Mesodermal cell (in vitro differentiated cells): ENCODE measurements at regions not wholly inside any gene's neighbourhood (a gene's known extent, or its start where the extent isn't known, plus 50 kb on each side); places are given as distances from the start of the nearest gene placed in this dataset.
"Not testable (repeated sequence)": the region's sequence is repeated elsewhere in the genome, so short reads cannot be mapped to it uniquely, and the experiment has no call there.

Source experiments
- H3K27ac ChIP-seq: 2 replicates; pipeline ENCODE4 v1.7.0; 2013; ENCODE audit warnings: mild to moderate bottlenecking, low read depth, low read length, moderate library complexity; ENCODE audit not compliant: severe bottlenecking
- H3K36me3 ChIP-seq: 2 replicates; pipeline ENCODE4 v1.7.1; 2013; ENCODE audit warnings: mild to moderate bottlenecking, low read length, moderate library complexity; ENCODE audit not compliant: control insufficient read depth, insufficient read depth
- H3K4me1 ChIP-seq: one replicate; pipeline ENCODE4 v1.7.1; 2013; ENCODE audit warnings: mild to moderate bottlenecking, low read length; ENCODE audit not compliant: insufficient read depth, control insufficient read depth, poor library complexity, severe bottlenecking
- H3K4me3 ChIP-seq: 2 replicates; pipeline ENCODE4 v1.7.0; 2013; ENCODE audit warnings: low read length, control low read depth, mild to moderate bottlenecking; ENCODE audit not compliant: insufficient read depth, poor library complexity, severe bottlenecking; ENCODE audit errors: extremely low read depth
- H3K9me3 ChIP-seq: 2 replicates; pipeline ENCODE4 v1.7.1; 2013; ENCODE audit warnings: mild to moderate bottlenecking, low read length, moderate library complexity; ENCODE audit not compliant: control insufficient read depth
- WGBS, 2 experiments: methylation state at CpG; one replicate each; pipeline ENCODE4 v1.1.5; 2013; ENCODE audit warnings: missing lambda C conversion rate in 2 of 2; ENCODE audit not compliant: insufficient coverage in 2 of 2; 5-methylcytosine and 5-hydroxymethylcytosine counted together

DNA sequence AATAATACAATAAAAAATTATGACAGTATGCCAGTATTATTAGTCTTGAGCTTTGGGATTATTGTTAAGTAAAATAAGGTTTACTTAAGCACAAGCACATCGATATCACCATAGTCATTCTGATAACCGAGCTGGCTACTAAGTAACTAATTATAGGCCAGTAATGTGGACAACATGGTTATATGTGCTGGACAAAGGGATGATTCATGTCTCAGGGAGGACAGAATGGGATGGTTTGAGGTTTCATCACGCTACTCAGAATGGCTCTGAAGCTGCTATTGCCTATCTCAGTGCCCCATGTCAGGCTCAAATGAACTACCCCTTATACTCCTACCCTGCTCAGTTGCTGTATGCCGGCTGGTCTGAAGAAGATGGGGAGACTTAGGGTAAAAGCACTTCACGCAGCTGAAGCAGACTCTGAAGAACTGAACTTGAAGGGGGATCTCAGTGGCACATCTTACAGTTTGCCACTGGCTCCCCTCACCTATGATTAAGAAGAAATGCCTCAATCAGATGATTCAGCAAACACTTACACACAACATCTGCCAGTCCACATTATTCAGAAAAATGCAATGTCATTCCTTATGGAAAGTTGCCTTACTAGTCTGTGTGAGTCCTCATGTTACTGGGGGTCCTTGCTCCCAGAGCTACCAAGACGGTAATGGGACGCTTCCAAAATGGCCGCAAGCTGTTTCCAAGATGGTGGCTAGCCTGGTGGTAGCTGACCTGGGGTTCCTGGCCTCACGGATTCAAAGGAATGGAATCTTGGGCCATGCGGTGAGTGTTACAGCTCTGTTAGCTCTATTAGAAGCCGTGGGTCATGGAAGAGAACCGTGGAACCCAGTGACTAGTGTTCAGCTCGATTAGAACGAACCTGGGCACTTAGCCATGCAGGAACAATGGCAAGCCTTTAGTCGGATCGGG lies 1098.6 kb downstream of the TAF11L14 start:
- Histone ChIP-seq H3K4me1 (no peaks in the 10 kb centered on the region), H3K4me3 (no peak overlapping the region), H3K27ac (no peak overlapping the region), H3K36me3 (no peaks in the 10 kb centered on the region), H3K9me3 (no peaks in the 10 kb centered on the region)
- WGBS, 2 experiments = 94 to 96% methylated on average over 12 to 13 of the region's 16 CpGs

DNA sequence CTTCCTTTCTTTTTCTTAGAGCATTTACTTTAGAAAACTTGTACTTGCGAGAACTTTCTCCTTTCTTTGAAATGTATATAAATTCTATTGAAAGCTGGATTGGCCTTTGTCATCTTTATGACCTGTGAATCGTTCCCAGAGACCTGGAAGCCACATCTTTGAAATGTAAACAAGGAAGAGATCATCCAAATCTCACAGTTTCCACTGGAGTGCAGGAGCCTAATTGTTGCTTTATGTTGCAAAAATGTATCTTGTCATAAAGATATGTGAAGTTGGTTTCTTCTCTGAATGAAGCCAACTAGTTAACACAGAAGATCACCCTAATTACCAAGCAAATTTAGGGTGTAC lies 1101.8 kb downstream of the TAF11L14 start:
- Histone ChIP-seq H3K4me3 (no peak overlapping the region), H3K4me1 (no peaks in the 10 kb centered on the region), H3K36me3 (no peaks in the 10 kb centered on the region), H3K9me3 (no peaks in the 10 kb centered on the region), H3K27ac (no peak overlapping the region)
- WGBS, 2 experiments = no CpG with 5 or more reads among the region's 2 CpGs

DNA sequence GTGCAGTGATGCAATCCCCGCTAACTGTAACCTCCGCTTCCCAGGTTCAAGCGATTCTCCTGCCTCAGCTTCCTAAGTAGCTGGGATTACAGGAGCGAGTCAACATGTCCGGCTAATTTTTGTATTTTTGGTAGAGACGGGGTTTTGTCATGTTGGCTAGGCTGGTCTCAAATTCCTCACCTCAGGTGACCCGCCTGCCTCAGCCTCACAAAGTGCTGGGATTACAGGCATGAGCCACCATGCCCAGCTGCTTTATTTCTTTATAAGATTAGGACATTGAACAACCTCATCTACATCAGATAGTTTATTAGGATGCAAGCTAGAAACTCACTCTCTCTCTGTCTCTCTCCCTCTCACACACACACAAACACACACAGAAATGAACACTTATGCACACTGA lies 1102.5 kb downstream of the TAF11L14 start:
- 78% methylated on average over 6 to 7 of the region's 7 CpGs for WGBS, 2 experiments
- H3K9me3 ChIP-seq = not testable (repeated sequence)

DNA sequence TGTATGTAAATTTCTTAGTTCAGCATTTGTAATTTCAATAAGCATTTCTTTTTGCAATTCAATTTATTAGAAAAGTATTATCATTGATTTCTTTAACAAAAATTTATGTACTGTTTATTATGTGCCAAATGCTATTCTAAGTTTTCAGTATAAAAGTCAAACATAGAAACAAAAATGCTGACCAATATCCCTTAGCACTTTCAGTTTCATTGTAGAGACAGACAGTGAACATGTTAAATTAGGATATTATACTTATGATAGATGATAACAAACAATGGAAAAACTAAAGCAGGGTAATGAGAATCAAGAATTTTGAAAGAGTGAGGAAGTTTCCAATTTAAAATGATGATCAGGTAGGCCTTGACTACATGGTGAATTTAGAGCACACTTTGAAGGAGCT lies 1106.0 kb downstream of the TAF11L14 start:
- Histone ChIP-seq H3K9me3 (no peaks in the 10 kb centered on the region), H3K4me1 (no peaks in the 10 kb centered on the region), H3K36me3 (no peaks in the 10 kb centered on the region), H3K27ac (no peak overlapping the region), H3K4me3 (no peak overlapping the region)

More for the DNA sequence above, 1102.5 kb downstream of the TAF11L14 start:
- H3K27ac ChIP-seq, H3K4me1 ChIP-seq, H3K36me3 ChIP-seq, H3K4me3 ChIP-seq: not testable (repeated sequence)

DNA sequence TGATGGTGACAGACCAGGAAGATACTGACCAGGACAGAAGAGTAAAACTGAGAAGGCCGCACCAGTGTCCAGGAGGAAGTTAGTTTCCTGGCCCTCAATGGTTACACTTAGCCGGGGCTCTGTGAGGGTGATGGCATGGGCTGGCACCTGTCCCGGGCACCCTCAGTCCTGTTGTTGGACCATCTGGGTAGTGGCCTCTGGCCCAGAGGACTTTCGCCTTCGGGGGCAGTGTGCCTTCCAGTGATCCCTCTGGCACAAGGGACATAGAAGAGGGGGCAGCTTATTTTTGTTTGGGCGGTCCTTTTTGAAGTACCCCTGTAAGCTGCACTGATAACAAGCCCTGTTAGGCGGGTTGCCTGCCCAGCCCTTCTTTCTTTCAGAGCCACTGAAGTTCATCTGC lies 1108.6 kb downstream of the TAF11L14 start:
- no peak overlapping the region for H3K27ac ChIP-seq
- no peak overlapping the region for H3K4me3 ChIP-seq
- H3K36me3 ChIP-seq = no peaks in the 10 kb centered on the region
- H3K9me3 ChIP-seq = peaks cover 4% of the 10 kb centered on the region
- WGBS, 2 experiments = 75 to 80% methylated on average over 4 to 7 of the region's 7 CpGs
- H3K4me1 ChIP-seq = no peaks in the 10 kb centered on the region

DNA sequence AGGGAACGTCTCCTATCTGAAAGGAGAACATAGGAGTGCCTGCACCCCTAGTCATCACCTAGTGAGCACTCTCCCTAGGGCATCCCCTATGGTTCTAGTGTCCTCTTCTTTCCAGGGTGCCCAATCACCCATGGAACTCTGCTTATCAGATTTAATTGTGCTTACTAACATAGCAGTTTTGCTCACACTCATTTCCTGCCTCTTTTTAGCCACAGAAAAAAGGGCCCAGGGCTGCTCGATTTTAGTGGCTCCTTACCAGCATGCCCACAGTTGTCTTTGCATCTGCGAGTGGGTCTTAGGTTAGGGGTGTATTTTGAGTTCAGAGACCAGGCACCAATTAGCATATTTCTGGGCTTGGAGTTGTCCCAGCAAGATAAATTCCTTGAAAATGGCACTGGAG lies 1110.2 kb downstream of the TAF11L14 start:
- no peaks in the 10 kb centered on the region for H3K4me1 ChIP-seq
- WGBS, 2 experiments = 80 to 100% methylated on average over 1 to 3 of the region's 3 CpGs
- H3K9me3 ChIP-seq = peaks cover 10% of the 10 kb centered on the region
- H3K36me3 ChIP-seq = no peaks in the 10 kb centered on the region
- H3K4me3 ChIP-seq = no peak overlapping the region
- H3K27ac ChIP-seq = no peak overlapping the region

DNA sequence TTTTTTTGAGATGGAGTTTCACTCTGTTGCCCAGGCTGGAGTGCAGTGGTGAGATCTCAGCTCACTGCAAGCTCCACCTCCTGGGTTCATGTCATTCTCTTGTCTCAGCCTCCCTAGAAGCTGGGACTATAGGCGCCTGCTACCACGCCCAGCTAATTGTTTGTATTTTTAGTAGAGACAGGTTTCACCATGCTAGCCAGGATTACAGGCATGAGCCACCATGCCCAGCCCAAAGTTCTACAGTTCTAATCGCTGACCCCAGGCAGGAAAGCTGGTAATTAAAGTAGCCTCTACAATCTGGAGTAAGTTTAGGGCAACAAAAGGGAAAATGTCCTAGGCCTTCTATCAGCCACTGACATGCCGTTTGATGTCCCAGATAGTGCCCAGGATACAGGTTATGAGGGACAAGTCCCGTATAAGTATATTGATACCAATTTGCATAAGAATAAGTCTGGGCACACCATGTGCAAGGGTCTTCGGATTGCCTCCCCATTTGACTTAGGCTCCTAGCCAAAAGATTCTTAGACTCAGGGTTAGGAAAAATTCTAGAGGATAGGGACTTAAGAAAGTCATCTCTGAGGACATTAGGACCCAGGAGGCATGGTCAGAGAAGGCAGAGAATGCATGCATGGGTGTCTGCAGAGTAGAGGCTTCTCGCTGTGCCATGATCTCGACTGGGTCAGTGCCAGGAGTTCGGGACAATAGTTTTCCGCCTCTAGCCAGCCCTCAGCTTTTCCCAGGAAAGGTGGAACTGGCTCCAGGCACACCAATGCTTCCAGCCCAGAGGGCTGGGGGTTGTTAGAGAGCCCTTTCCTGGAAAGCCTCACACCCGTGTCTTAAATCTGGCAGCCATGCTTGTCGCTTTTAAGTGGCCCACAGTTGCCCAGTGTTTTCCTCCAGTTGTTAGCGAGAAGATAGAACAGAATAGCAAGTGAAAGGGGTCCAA lies 1111.1 kb downstream of the TAF11L14 start:
- peaks cover 10% of the 10 kb centered on the region for H3K9me3 ChIP-seq
- H3K4me1 ChIP-seq = no peaks in the 10 kb centered on the region
- H3K27ac ChIP-seq = no peak overlapping the region
- WGBS, 2 experiments = 93 to 96% methylated on average over 12 to 13 of the region's 13 CpGs
- no peak overlapping the region for H3K4me3 ChIP-seq
- no peaks in the 10 kb centered on the region for H3K36me3 ChIP-seq

DNA sequence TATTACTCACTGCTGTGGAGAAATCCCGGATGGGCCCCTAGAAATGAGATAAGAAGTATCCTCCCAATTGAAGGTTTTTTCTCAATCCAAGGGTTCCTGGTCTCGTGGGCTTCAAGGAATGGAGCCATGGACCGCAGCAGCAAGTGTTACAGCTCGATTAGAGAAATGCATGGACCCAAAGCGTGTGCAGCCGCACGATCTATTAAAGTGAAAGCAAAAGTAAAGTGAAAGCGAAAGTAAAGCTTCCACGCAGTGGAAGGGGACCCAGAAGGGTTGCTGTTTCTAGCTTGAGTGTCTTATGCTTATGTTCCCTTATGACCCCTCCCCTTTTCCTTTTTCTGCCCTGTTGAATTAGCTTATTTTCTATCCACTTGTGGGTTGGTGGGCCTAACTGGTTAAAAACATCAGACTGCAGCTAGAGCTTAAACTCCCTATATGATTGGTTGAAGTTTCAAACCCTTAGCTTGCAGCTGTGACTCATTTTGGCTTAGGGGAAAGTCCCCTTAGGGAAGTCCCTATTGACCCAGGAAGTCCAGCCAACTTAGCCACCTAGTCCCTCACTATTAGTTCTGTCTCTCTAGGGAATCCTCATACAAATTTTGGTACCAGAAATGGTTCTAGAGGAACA lies 1111.8 kb downstream of the TAF11L14 start:
- Histone ChIP-seq H3K36me3 (no peaks in the 10 kb centered on the region), H3K27ac (no peak overlapping the region), H3K4me1 (no peaks in the 10 kb centered on the region), H3K9me3 (peaks cover 10% of the 10 kb centered on the region), H3K4me3 (no peak overlapping the region)
- 92 to 95% methylated on average over 7 to 8 of the region's 9 CpGs for WGBS, 2 experiments

DNA sequence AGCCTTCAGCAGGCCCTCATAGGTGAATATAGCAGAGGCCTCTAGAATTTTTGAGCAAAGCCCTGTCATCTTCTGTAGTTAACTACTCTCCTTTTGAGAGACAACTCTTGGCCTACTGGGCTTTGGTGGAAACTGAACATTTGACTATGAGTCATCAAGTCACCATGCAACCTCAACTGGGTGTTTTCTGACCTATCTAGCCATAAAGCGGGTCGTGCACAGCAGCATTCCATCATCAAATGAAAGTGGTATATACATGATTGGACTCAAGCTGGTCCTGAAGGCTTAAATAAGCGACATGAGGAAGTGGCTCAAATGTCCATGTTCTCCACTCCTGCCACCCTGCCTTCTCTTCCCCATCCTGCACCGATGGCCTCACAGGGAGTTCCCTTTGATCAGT lies 1115.5 kb downstream of the TAF11L14 start:
- Histone ChIP-seq H3K4me3 (no peak overlapping the region), H3K4me1 (no peaks in the 10 kb centered on the region), H3K36me3 (no peaks in the 10 kb centered on the region), H3K27ac (no peak overlapping the region), H3K9me3 (peaks cover 15% of the 10 kb centered on the region)
- WGBS, 2 experiments = 100% methylated on average over 3 of the region's 4 CpGs; no CpG with 5 or more reads in 1 of the 2 experiments

DNA sequence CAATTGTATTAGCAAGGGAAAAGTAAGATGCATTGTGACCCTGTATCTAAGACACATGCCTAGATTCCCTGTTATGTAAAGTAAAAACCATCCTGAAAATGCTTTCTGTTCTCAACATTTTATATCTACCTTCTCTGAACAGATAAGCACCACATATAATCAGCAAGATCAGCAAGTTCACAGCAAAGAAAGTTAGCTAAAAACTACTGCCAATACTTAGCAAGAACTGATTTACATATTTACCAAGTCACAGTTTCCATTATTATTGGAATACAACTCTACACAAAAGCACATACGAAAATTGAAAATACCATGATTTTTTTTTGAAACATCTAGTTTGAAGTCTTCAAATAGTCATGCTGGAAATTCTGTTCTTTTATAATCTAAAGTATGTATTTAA lies 1118.1 kb downstream of the TAF11L14 start:
- no peaks in the 10 kb centered on the region for H3K36me3 ChIP-seq
- H3K4me3 ChIP-seq = no peak overlapping the region
- WGBS, 2 experiments = no CpG with 5 or more reads among the region's 1 CpG
- H3K9me3 ChIP-seq = peaks cover 11% of the 10 kb centered on the region
- H3K27ac ChIP-seq = no peak overlapping the region
- H3K4me1 ChIP-seq = no peaks in the 10 kb centered on the region
